Omental fat pad (tissue), 3 donors: ENCODE measurements at regions not wholly inside any gene's neighbourhood (a gene's known extent, or its start where the extent isn't known, plus 50 kb on each side); places are given as distances from the start of the nearest gene placed in this dataset.

Experiments
- ATAC-seq: fragments of 150-250 bp; one replicate; pipeline ENCODE4 v1.9.1; 2016; ENCODE audit warnings: mild to moderate bottlenecking, moderate library complexity; ENCODE audit not compliant: low FRiP score
- DNase-seq: peaks from one replicate; pipeline ENCODE4 v3.0.0-alpha.2; 2019; ENCODE audit warnings: low spot score
- CTCF ChIP-seq, 3 donors: fragments of 450-650 bp; IDR thresholded peaks; one replicate each; pipeline ENCODE4 v1.5.1; 2016 to 2017; ENCODE audit warnings: antibody characterized with exemption in 3 of 3, mild to moderate bottlenecking in 3 of 3, moderate library complexity in 2 of 3

- DNase-seq = no peak
- no peak for TF ChIP-seq CTCF (IDR thresholded peaks at IDR 0.05)
- no peak for ATAC-seq
These were observed 101.4 kb upstream of the PIK3CG start for GRCh38 chr7:106763717-106764116.

- TF ChIP-seq CTCF (IDR thresholded peaks at IDR 0.05) = no peak
- DNase-seq = no peak
- ATAC-seq = no peak
These were observed 99.2 kb upstream of the PIK3CG start for GRCh38 chr7:106765727-106766355.

- ATAC-seq (no peak), DNase-seq (no peak)
- no peak for TF ChIP-seq CTCF (IDR thresholded peaks at IDR 0.05)
These were observed 98.5 kb upstream of the PIK3CG start for GRCh38 chr7:106766551-106766950.

- TF ChIP-seq CTCF (IDR thresholded peaks at IDR 0.05) = no peak
- ATAC-seq (no peak), DNase-seq (no peak)
These were observed 98.0 kb upstream of the PIK3CG start for GRCh38 chr7:106767078-106767477.

- TF ChIP-seq CTCF (IDR thresholded peaks at IDR 0.05) = no peak
- ATAC-seq (no peak), DNase-seq (no peak)
These were observed 97.4 kb upstream of the PIK3CG start for GRCh38 chr7:106767498-106768323.

GRCh38 chr7:106768324-106768751 is 96.7 kb upstream of the PIK3CG start:
- ATAC-seq (no peak), DNase-seq (no peak)
- no peak for TF ChIP-seq CTCF (IDR thresholded peaks at IDR 0.05)

- ATAC-seq = no peak
These were observed 94.9 kb upstream of the PIK3CG start for GRCh38 chr7:106770191-106770590.

More at GRCh38 chr7:106770191-106770590, 94.9 kb upstream of the PIK3CG start:
- no peak for TF ChIP-seq CTCF (IDR thresholded peaks at IDR 0.05)
- DNase-seq = no peak
